Vagina (tissue), 2 donors: ENCODE measurements at regions not wholly inside any gene's neighbourhood (a gene's known extent, or its start where the extent isn't known, plus 50 kb on each side); places are given as distances from the start of the nearest gene placed in this dataset.

Source experiments
- CTCF ChIP-seq, 3 experiments: fragments of 450-650 bp in 2 of 3; fragments of 200-600 bp in 1 of 3; sonication (generic) in 1 of 3; IDR thresholded peaks; one replicate each; pipeline ENCODE4 v1.5.1; 2017 to 2019; ENCODE audit warnings: antibody characterized with exemption in 3 of 3, mild to moderate bottlenecking in 2 of 3, moderate library complexity in 2 of 3
- POLR2AphosphoS5 ChIP-seq, 2 donors: sonication (generic); formaldehyde crosslinking; IDR thresholded peaks; one replicate each; pipeline ENCODE4 v1.9.0; 2017; ENCODE audit warnings: antibody characterized with exemption in 2 of 2, mild to moderate bottlenecking in 2 of 2, low read depth in 1 of 2; ENCODE audit not compliant: insufficient read depth in 1 of 2

- no peak for TF ChIP-seq CTCF (IDR thresholded peaks at IDR 0.05)
- no peak for TF ChIP-seq POLR2AphosphoS5 (IDR thresholded peaks at IDR 0.05; ENCODE audit: insufficient read depth in 1 of 2, low read depth in 1 of 2)
These were observed 52.0 kb upstream of the PDLIM5 start for GRCh38 chr4:94399721-94400120.
